ENCODE measurements at regions not wholly inside any gene's neighbourhood (a gene's known extent, or its start where the extent isn't known, plus 50 kb on each side); places are given as distances from the start of the nearest gene placed in this dataset.
"Not testable (repeated sequence)": the region's sequence is repeated elsewhere in the genome, so short reads cannot be mapped to it uniquely, and the experiment has no call there.

DNA sequence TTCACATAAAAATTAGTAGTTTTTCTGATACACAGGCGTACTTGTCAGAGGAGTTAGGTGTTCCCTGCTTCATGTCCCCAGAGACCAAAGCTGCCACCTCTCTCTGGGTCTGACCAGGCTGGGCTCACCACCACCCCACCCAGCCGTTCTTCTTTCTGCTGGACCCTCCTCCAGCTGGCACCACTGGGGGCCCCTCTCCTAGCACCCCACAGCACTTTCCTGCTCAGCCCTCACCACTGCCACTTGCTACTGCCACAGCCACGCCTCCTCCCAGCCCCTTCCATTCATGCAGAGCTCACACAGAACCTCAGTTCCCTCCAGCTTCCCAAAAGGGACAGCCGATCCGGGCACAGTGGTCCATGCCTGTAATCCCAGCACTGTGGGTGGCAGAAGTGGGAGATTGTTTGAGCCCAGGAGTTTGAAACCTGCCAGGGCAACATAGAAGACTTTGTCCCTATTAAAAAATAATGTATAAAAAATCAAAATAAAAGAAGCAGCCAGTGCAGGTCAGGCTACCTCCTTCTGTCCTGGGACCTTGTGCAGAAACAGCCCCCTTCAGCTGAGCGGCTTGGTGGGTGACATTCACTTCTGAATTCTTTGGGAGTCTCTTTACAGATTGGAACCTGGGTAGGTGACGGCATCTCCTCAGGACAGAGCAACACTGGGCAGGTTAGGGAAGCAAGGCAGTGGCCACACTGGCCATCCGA lies 208.3 kb downstream of the TOMM20 start:
- no peak for DNase-seq (ENCODE audit: low spot score)

- no peak for DNase-seq (ENCODE audit: low spot score)
Observed at GRCh38 chr1:234918961-234919761, 209.5 kb downstream of the TOMM20 start.

DNA sequence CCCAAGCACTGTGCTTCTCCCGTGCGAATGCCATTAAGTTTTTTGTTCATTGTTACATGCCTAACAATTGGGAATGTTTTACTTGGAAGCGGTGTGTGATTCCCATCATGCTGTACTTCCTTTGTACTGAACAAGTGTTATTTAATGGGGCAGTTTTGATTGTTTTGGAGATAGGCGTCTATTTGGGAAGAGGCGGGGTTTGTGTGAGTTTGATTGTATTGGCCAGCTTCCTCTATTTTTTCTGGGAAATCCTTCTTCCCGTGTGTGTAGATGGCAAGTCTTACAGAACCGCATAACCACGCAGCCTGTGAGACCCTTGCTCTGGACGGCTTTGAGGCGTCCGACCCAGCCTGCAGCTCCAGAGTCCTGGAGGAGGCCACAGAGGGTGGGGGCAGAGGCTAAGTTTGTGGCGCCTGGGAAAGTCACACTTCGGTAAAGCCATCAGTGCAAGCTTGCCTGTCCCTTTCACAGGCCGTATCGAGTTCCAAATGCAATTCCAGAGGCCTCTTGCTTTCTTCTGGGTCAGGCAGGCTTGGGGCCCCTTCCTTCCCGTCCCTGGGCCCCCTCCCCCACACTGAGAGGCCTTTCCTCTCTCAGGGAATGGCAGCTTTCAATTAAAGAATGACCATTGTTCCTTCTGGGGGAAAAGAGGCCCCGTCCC lies 210.3 kb downstream of the TOMM20 start:
- DNase-seq (ENCODE audit: low spot score): no peak

DNA sequence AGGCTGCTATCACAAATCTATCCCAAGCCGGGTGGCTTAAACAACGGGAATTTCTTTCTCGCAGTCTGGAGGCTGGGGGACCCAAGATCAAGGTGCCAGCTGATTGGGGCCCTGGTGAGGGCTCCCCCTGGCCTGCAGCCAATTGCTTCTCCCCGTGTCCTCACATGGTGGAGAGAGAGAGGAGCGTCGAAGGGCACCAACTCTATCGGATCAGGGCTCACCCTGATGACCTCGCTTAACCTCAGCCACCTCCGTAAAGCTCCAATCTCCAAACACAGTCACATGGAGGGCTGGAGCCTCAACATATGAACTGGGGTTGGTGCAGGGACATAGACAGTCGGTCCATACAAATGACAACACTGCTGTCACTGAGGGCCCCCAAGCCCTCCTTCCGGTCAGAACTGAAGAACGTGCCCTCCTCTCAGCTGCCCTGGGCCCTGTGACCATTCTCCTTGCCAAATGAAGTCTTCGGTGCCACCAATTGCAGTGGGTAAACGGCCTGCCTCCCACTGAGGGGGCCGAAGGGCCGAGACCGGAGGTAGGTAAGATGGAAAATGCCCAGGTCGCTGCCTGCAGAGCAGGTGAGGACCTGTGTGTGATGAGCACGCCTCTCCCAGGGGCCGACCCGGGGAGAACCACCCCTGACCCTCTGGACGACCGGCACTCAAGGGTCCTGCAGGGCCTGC lies 211.0 kb downstream of the TOMM20 start:
- no peak for DNase-seq (ENCODE audit: low spot score)

GRCh38 chr1:234916840-234917239 lies 211.8 kb downstream of the TOMM20 start:
- no peak for DNase-seq (ENCODE audit: low spot score)

- DNase-seq (ENCODE audit: low spot score): no peak
Observed at GRCh38 chr1:234915924-234916675, 212.5 kb downstream of the TOMM20 start.

DNA sequence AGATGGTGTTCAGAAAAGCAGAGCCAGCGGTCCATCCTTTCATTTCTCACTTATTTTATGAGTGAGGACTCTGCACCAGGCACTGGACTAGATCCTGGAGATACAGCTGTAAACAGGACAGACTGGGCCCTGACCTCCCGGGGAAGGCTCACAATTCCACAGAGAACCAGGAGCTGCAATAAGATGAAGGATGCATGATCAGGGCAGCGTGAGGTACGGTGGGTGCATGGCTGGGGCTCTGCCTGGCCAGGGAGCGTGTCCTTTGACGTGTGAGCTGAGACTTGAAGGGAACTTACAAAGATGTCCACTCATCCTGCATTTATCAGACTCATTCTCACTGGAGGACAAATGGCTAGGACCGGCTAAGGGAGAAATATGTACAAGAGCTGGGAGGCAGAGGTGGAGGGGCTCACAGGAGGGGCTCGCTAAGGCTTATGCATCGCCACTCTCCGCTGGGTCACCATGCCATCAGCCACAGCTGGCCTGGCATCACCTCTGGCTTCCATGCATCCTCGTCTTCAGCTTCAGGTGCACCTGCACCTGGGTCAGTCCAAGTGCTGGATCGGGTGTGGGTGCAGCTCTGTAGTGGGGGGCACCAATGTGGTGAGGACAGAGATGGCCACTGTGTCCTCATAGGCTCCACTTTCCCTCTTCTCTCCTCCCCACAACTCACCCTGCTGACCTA lies 213.9 kb downstream of the TOMM20 start:
- DNase-seq (ENCODE audit: low spot score): no peak

- no peak for DNase-seq (ENCODE audit: low spot score)
Observed at GRCh38 chr1:234913771-234914170, 214.9 kb downstream of the TOMM20 start.

GRCh38 chr1:234913278-234913649 lies 215.4 kb downstream of the TOMM20 start:
- DNase-seq (ENCODE audit: low spot score): no peak

DNA sequence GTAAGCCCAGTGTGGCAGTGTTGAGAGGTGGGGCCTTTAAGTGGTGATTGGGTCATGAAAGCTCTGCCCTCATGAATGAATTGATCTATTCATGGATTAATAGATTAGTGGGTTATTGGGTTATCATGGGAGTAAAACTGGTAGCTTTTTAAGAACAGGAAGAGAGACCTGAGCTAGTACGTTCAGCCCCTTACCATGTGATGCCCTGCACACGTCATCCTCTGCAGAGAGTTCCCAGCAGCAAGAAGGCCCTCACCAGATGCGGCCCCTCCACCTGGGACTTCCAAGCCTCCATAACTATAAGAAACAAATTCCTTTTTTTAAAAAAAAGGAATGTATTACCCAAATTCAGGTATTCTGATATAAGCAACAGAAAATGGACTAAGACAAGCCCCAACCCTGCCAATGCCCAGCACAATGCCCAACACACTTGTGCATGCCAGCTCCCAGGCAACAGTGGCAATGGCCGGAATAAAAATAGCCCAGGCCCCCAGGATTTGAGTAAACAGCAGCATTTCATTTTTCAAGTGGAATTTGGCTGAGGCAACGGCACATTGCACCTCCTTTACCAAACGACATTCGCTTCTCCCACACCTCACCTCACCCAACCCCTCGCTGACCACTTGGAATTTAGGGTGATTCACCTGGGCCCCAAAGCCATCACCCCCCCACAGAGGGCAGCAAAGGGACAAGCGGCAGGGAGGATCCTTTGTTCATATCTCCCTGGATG lies 215.9 kb downstream of the TOMM20 start:
- DNase-seq (ENCODE audit: low spot score): no peak

DNA sequence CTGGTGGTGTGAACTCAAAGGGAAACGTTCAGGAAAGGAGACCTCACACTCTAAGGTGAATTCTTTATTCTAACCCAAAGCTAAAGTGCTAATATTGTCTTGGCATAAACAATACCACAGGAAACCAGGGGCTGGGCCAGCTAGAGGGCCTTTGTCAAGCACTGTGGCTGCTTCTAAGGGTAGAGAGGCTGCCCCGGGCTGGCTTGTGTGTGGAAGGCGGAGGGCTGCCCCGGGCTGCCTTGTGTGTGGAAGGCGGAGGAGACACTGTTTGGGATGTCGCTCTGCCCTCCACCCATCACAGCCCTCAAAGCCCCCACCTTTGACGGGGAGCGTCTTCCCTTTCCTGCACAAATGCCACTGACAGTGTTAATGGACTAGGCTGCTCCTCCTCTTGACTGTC lies 216.8 kb downstream of the TOMM20 start:
- no peak for DNase-seq (ENCODE audit: low spot score)

- DNase-seq (ENCODE audit: low spot score): not testable (repeated sequence)
Observed at GRCh38 chr1:234911136-234911535, 217.5 kb downstream of the TOMM20 start.

- no peak for DNase-seq (ENCODE audit: low spot score)
Observed at GRCh38 chr1:234909851-234910250, 218.8 kb downstream of the TOMM20 start.

- DNase-seq (ENCODE audit: low spot score): no peak
Observed at GRCh38 chr1:234909307-234909810, 219.3 kb downstream of the TOMM20 start.

DNA sequence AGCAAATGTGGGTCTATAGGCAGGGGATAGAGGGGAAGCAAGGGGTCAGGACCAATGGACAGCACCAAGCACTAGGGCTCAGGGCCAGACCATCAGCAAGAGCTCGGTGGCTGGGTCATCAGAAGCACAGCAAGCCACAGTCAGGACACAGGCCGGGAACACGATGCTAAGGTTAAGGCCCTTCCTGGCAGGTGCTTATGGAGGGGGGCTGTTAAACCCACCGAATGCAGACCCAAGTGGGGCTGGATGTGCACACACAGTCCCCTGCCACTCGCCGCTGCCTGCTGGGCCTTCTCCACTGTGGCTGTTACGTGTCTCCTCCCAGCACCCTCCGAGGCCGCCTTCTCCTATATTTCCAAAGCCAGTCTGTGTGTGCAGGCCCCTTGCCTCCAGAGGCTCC lies 220.1 kb downstream of the TOMM20 start:
- DNase-seq (ENCODE audit: low spot score): no peak

- no peak for DNase-seq (ENCODE audit: low spot score)
Observed at GRCh38 chr1:234907940-234908405, 220.7 kb downstream of the TOMM20 start.

GRCh38 chr1:234907208-234907939 lies 221.3 kb downstream of the TOMM20 start:
- DNase-seq (ENCODE audit: low spot score): no peak

DNA sequence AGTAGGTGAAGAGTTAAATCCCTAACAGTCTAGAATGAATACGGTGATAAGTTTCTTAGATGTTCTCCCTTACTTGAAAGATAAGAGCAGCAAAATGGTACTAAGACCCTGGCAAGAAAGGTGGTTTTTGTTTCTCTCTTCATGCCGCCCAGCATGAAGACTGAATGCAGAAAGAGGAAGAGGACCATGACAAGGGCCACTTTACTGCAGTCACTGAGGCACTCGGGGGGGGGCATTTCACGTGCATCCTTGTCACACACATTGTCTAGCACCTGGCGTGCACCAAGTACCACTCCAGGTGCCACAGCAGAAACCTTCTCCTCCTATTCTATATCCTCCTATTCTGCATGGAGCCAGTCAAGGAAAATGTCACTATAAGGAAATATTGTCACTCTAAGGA lies 222.0 kb downstream of the TOMM20 start:
- DNase-seq (ENCODE audit: low spot score): no peak

GRCh38 chr1:234902774-234903547 lies 225.7 kb downstream of the TOMM20 start:
- DNase-seq (ENCODE audit: low spot score): no peak

All from germinal center (tissue), 1 donor.